ENCODE measurements at regions not wholly inside any gene's neighbourhood (a gene's known extent, or its start where the extent isn't known, plus 50 kb on each side); places are given as distances from the start of the nearest gene placed in this dataset.

GRCh38 chr17:13297183-13297582 is 279.4 kb upstream of the ELAC2 start:
- no peak for DNase-seq

- DNase-seq: no peak
These were observed 275.6 kb upstream of the ELAC2 start for GRCh38 chr17:13293421-13293820.

- no peak for DNase-seq
These were observed 274.5 kb upstream of the ELAC2 start for GRCh38 chr17:13292291-13292690.

- DNase-seq: no peak
These were observed 270.4 kb upstream of the ELAC2 start for GRCh38 chr17:13288248-13288647.

GRCh38 chr17:13287226-13287625 is 269.4 kb upstream of the ELAC2 start:
- DNase-seq: no peak

GRCh38 chr17:13283606-13284005 is 265.8 kb upstream of the ELAC2 start:
- no peak for DNase-seq

GRCh38 chr17:13281626-13282025 is 263.8 kb upstream of the ELAC2 start:
- DNase-seq: no peak

- no peak for DNase-seq
These were observed 256.0 kb upstream of the ELAC2 start for GRCh38 chr17:13273806-13274205.

- DNase-seq: no peak
These were observed 254.5 kb upstream of the ELAC2 start for GRCh38 chr17:13272296-13272695.

- DNase-seq: no peak
These were observed 251.2 kb upstream of the ELAC2 start for GRCh38 chr17:13268791-13269595.

GRCh38 chr17:13266606-13267005 is 248.8 kb upstream of the ELAC2 start:
- no peak for DNase-seq

- no peak for DNase-seq
These were observed 247.5 kb upstream of the ELAC2 start for GRCh38 chr17:13265311-13265710.

GRCh38 chr17:13263746-13264145 is 245.9 kb upstream of the ELAC2 start:
- no peak for DNase-seq

- no peak for DNase-seq
These were observed 238.7 kb upstream of the ELAC2 start for GRCh38 chr17:13256545-13256944.

- DNase-seq: no peak
These were observed 236.0 kb upstream of the ELAC2 start for GRCh38 chr17:13253733-13254410.

GRCh38 chr17:13244513-13244912 is 226.7 kb upstream of the ELAC2 start:
- DNase-seq: no peak

GRCh38 chr17:13243585-13243984 is 225.8 kb upstream of the ELAC2 start:
- DNase-seq: no peak

GRCh38 chr17:13240851-13241250 is 223.0 kb upstream of the ELAC2 start:
- no peak for DNase-seq

GRCh38 chr17:13230350-13231264 is 212.8 kb upstream of the ELAC2 start:
- no peak for DNase-seq

GRCh38 chr17:13228225-13228624 is 210.4 kb upstream of the ELAC2 start:
- no peak for DNase-seq

GRCh38 chr17:13222975-13223374 is 205.1 kb upstream of the ELAC2 start:
- no peak for DNase-seq

- DNase-seq: no peak
These were observed 195.0 kb upstream of the ELAC2 start for GRCh38 chr17:13212860-13213259.

GRCh38 chr17:13209081-13209480 is 191.3 kb upstream of the ELAC2 start:
- no peak for DNase-seq

Measured in CD4-positive, alpha-beta T cell treated with Interferon alpha-2 for 1 hour (primary cell).